Astrocyte (in vitro differentiated cells and primary cell): ENCODE measurements at regions not wholly inside any gene's neighbourhood (a gene's known extent, or its start where the extent isn't known, plus 50 kb on each side); places are given as distances from the start of the nearest gene placed in this dataset.

Source experiments
- DNase-seq: peaks from one replicate; pipeline ENCODE4 v3.0.0-alpha.2; 2010; ENCODE audit warnings: low read depth
- FAIRE-seq: peaks from 2 replicates; lab custom pipeline; 2011; peaks lifted over from hg19 to GRCh38; lab: Jason Lieb, UNC
- H2AFZ ChIP-seq: 2 replicates; pipeline ENCODE4 v1.6.0; 2012; ENCODE audit warnings: low read depth, low read length, inconsistent platforms
- H3K27ac ChIP-seq: 2 replicates; pipeline ENCODE4 v1.5.1; 2011; ENCODE audit warnings: low read depth, low read length, inconsistent platforms
- H3K27me3 ChIP-seq: 2 replicates; pipeline ENCODE4 v1.6.0; 2011; ENCODE audit warnings: low read length, inconsistent platforms; ENCODE audit not compliant: insufficient read depth
- H3K36me3 ChIP-seq: 2 replicates; pipeline ENCODE4 v1.5.1; 2011; ENCODE audit warnings: low read length, inconsistent platforms; ENCODE audit not compliant: insufficient read depth
- H3K4me1 ChIP-seq: 2 replicates; pipeline ENCODE4 v1.5.1; 2011; ENCODE audit warnings: low read length, inconsistent platforms; ENCODE audit not compliant: insufficient read depth
- H3K4me2 ChIP-seq: 2 replicates; pipeline ENCODE4 v1.6.0; 2012; ENCODE audit warnings: low read length, inconsistent platforms
- H3K4me3 ChIP-seq: 2 replicates; pipeline ENCODE4 v1.5.1; 2011; ENCODE audit warnings: low read depth, mild to moderate bottlenecking, low read length, inconsistent platforms; ENCODE audit not compliant: insufficient read depth
- H3K79me2 ChIP-seq: 2 replicates; pipeline ENCODE4 v1.6.0; 2012; ENCODE audit warnings: mild to moderate bottlenecking, low read length, inconsistent platforms; ENCODE audit not compliant: insufficient read depth
- H3K9ac ChIP-seq: 2 replicates; pipeline ENCODE4 v1.6.0; 2012; ENCODE audit warnings: mild to moderate bottlenecking, low read length, inconsistent platforms
- H3K9me3 ChIP-seq: 2 replicates; pipeline ENCODE4 v1.5.1; 2012; ENCODE audit warnings: low read depth, mild to moderate bottlenecking, low read length, inconsistent platforms; ENCODE audit not compliant: insufficient read depth
- H4K20me1 ChIP-seq: 2 replicates; pipeline ENCODE4 v1.6.0; 2012; ENCODE audit warnings: low read length, inconsistent platforms; ENCODE audit not compliant: insufficient read depth
- H3K27ac Mint-ChIP-seq: one replicate; pipeline ENCODE4 v1.8.0; 2021; ENCODE audit warnings: mild to moderate bottlenecking, mixed read lengths; ENCODE audit not compliant: unreplicated experiment
- H3K27me3 Mint-ChIP-seq: one replicate; pipeline ENCODE4 v1.8.0; 2021; ENCODE audit warnings: low read depth, mixed read lengths; ENCODE audit not compliant: unreplicated experiment
- H3K36me3 Mint-ChIP-seq: one replicate; pipeline ENCODE4 v1.8.0; 2021; ENCODE audit warnings: low read depth, mixed read lengths; ENCODE audit not compliant: unreplicated experiment
- H3K4me1 Mint-ChIP-seq: one replicate; pipeline ENCODE4 v1.8.0; 2021; ENCODE audit warnings: low read depth, mixed read lengths; ENCODE audit not compliant: unreplicated experiment
- H3K4me3 Mint-ChIP-seq: one replicate; pipeline ENCODE4 v1.8.0; 2021; ENCODE audit warnings: mild to moderate bottlenecking, moderate library complexity, mixed read lengths; ENCODE audit not compliant: unreplicated experiment
- H3K9me3 Mint-ChIP-seq: one replicate; pipeline ENCODE4 v1.8.0; 2021; ENCODE audit warnings: mild to moderate bottlenecking, mixed read lengths; ENCODE audit not compliant: unreplicated experiment
- CTCF ChIP-seq: IDR thresholded peaks from 2 replicates; pipeline ENCODE4 v1.5.1; 2011; ENCODE audit warnings: low read depth, mild to moderate bottlenecking, inconsistent platforms, low read length, moderate library complexity; ENCODE audit not compliant: insufficient read depth
- EZH2 ChIP-seq: IDR thresholded peaks from 2 replicates; pipeline ENCODE4 v1.6.1; 2012; ENCODE audit warnings: mild to moderate bottlenecking, low read length, inconsistent platforms; ENCODE audit not compliant: insufficient read depth

DNA sequence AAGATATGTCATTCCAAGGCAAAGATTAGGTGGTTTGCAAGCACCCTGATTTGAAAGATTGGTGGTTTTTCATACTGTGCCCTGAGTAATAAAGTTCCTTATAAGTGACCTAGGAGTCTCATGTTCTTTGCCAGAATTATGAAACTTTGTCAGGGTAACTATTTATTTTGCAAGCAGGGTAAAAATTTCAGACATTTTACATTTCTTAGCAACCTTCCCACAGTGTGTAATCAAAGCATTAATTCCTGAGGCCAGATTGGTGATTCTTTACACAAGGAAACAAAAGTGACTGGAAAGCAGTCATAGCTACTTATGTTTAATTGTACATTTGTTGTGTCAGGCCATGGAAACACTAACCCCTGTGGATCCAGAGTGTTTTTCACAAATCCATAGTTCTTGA lies 998.0 kb upstream of the B3GALT2 start:
- Mint-ChIP-seq H3K4me1 (no peaks in the 10 kb centered on the region), H3K27me3 (no peaks in the 10 kb centered on the region), H3K27ac (no peak overlapping the region), H3K36me3 (no peaks in the 10 kb centered on the region), H3K9me3 (no peaks in the 10 kb centered on the region), H3K4me3 (no peak overlapping the region)
- Histone ChIP-seq H3K27me3 (no peaks in the 10 kb centered on the region), H3K79me2 (no peaks in the 10 kb centered on the region), H3K4me1 (no peaks in the 10 kb centered on the region), H3K9ac (no peak overlapping the region), H3K4me3 (no peak overlapping the region), H3K4me2 (no peak overlapping the region), H2AFZ (no peak overlapping the region), H3K27ac (no peak overlapping the region), H3K36me3 (no peaks in the 10 kb centered on the region), H4K20me1 (no peaks in the 10 kb centered on the region), H3K9me3 (no peaks in the 10 kb centered on the region)
- TF ChIP-seq CTCF (no peak), EZH2 (no peak)
- FAIRE-seq (no peak), DNase-seq (no peak)

DNA sequence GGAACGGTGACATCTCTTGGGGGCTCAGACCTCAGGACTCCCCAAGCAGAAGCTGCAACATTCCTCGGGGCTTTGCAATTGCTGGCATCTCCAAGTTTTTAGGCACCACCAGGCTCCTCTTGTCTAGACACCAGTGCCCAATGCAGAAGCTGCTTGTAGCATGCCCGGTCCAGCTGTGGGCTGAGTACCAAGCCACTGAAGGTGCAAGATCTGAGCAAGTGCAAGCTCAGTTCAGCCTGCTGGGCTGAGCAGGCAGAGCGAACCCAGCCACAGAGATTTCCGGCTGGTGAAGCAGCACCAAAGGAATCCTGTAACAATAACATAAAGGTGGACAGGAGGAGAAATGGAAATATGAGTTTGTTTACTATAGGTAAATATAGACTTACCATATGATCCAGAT lies 995.4 kb upstream of the B3GALT2 start:
- no peaks in the 10 kb centered on the region for H3K36me3 Mint-ChIP-seq
- Histone ChIP-seq H3K79me2 (no peaks in the 10 kb centered on the region), H4K20me1 (no peaks in the 10 kb centered on the region), H3K27me3 (no peaks in the 10 kb centered on the region), H2AFZ (no peak overlapping the region), H3K9ac (no peak overlapping the region), H3K4me3 (no peak overlapping the region), H3K4me1 (no peaks in the 10 kb centered on the region), H3K36me3 (no peaks in the 10 kb centered on the region), H3K27ac (no peak overlapping the region), H3K9me3 (no peaks in the 10 kb centered on the region), H3K4me2 (no peak overlapping the region)
- FAIRE-seq (no peak), DNase-seq (no peak)
- H3K27me3 Mint-ChIP-seq = no peaks in the 10 kb centered on the region
- TF ChIP-seq EZH2 = no peak
- no peak for TF ChIP-seq CTCF
- H3K4me3 Mint-ChIP-seq = no peak overlapping the region
- H3K27ac Mint-ChIP-seq = no peak overlapping the region
- no peaks in the 10 kb centered on the region for H3K4me1 Mint-ChIP-seq
- H3K9me3 Mint-ChIP-seq = no peaks in the 10 kb centered on the region

DNA sequence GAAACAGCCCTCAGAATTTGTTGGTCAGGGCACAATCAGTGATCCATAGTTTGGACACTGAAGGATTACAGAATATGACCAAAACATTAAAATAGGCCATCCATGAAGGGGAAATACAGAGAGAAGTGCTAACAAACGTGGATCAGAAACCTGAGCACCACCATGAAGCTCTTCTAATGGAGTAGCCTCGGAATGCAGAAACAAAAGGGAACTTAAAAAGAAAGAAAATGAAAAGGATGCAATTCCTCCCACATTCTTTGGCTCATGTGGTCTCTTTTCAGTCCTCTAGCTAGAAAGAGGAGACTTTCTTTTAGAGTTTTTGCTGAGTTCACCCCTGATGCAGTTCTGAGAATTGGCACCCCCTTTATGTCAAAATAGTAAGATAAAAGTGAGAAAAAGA lies 989.8 kb upstream of the B3GALT2 start:
- Histone ChIP-seq H3K36me3 (no peaks in the 10 kb centered on the region), H2AFZ (no peak overlapping the region), H3K9me3 (no peaks in the 10 kb centered on the region), H3K4me3 (no peak overlapping the region), H3K9ac (no peak overlapping the region), H3K4me2 (no peak overlapping the region), H3K4me1 (no peaks in the 10 kb centered on the region), H3K79me2 (no peaks in the 10 kb centered on the region), H4K20me1 (no peaks in the 10 kb centered on the region), H3K27me3 (no peaks in the 10 kb centered on the region), H3K27ac (no peak overlapping the region)
- DNase-seq = no peak
- Mint-ChIP-seq H3K36me3 (no peaks in the 10 kb centered on the region), H3K4me3 (no peak overlapping the region), H3K9me3 (no peaks in the 10 kb centered on the region), H3K4me1 (peaks cover 16% of the 10 kb centered on the region), H3K27me3 (no peaks in the 10 kb centered on the region), H3K27ac (peak overlapping the region; percentile 20)
- no peak for FAIRE-seq
- TF ChIP-seq CTCF = no peak
- TF ChIP-seq EZH2 = no peak
